Psoas muscle (tissue), 7 donors: ENCODE measurements at regions not wholly inside any gene's neighbourhood (a gene's known extent, or its start where the extent isn't known, plus 50 kb on each side); places are given as distances from the start of the nearest gene placed in this dataset.

Source experiments
- ATAC-seq, 4 donors: fragments of 200-7000 bp; cut with Tn5 transposase; one replicate each; pipeline ENCODE4 v1.9.1; 2020; ENCODE audit warnings: moderate library complexity in 3 of 4, mild to moderate bottlenecking in 2 of 4
- DNase-seq, 2 donors: peaks; one replicate each; pipeline ENCODE4 v3.0.0-alpha.2; 2020
- H3K27ac ChIP-seq: fragments of 200-600 bp; one replicate; pipeline ENCODE4 v1.8.0; 2022
- H3K27me3 ChIP-seq, 3 donors: fragments of 200-600 bp in 1 of 3; one replicate each; pipeline versions ENCODE4 v1.6.1 to v1.8.0; 2013 to 2022; ENCODE audit warnings: low read length in 2 of 3, mild to moderate bottlenecking in 2 of 3, moderate library complexity in 1 of 3; ENCODE audit not compliant: insufficient read depth in 3 of 3
- H3K36me3 ChIP-seq, 2 donors: fragments of 200-600 bp in 1 of 2; one replicate each; pipeline versions ENCODE4 v1.6.1 to v1.8.0; 2013 to 2022; ENCODE audit warnings: low read depth in 1 of 2, mild to moderate bottlenecking in 1 of 2, moderate library complexity in 1 of 2; ENCODE audit not compliant: insufficient read depth in 1 of 2
- H3K4me1 ChIP-seq: fragments of 200-600 bp; one replicate; pipeline ENCODE4 v1.8.0; 2022
- H3K4me3 ChIP-seq: fragments of 200-600 bp; one replicate; pipeline ENCODE4 v1.8.0; 2022; ENCODE audit warnings: mild to moderate bottlenecking
- H3K9me3 ChIP-seq: fragments of 200-600 bp; one replicate; pipeline ENCODE4 v1.8.0; 2022
- CTCF ChIP-seq: fragments of 200-600 bp; IDR thresholded peaks from one replicate; pipeline ENCODE4 v1.8.0; 2022; ENCODE audit warnings: antibody characterized with exemption
- WGBS, 3 donors: extraction: QIAGEN DNeasy Blood & Tissue Kit; methylation state at CpG; one replicate each; pipeline versions ENCODE4 v1.1.6 to v1.1.7; 2013; 5-methylcytosine and 5-hydroxymethylcytosine counted together
- intact Hi-C, 2 donors: fragments of 100-400 bp; cut with DNase I; formaldehyde crosslinking; loops; one replicate each; pipeline versions ENCODE4 v1.11.0 to v1.14.2; 2022
- donor health status: healthy with polysubstance abuse.
- donor health status: DM: no; HTN: no; CAD: no; lungs with moderate emphysema.
- donor health status: Bipolar disorder and iron deficiency.
- donor health status: healthy.
- donor health status: DM: yes; HTN: yes; CAD: no.
- donor health status: DM: no; HTN: no; CAD: no.
- donor health status: DM: yes; HTN: yes; CAD: no.

DNA sequence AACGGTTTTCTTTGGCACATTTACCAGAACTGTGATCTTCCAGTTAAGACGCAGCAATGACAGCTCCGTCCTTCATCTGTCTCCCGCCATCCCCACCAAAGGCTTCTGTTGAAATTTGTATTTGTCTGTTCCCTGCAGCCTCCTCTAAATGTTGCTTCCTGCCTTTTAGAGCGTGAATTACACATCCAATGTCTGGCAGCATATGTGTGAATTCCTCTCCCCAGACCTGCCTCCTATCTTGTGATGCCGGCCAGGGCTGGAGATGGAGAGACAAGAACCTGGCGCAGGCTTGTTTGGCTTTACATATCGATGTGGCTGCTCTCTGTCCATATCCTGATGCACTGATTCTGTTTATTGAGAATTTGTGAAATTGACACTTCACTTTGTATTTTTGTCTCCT is 738.4 kb upstream of the TMEM132C start:
- ATAC-seq (no peak), DNase-seq (no peak)
- intact Hi-C loops, result no loop called here
- Histone ChIP-seq H3K4me3 (no peak overlapping the region), H3K27ac (no peak overlapping the region), H3K36me3 (no peaks in the 10 kb centered on the region), H3K4me1 (no peaks in the 10 kb centered on the region), H3K9me3 (no peaks in the 10 kb centered on the region), H3K27me3 (peaks cover 0 to 2% (median 0%) of the 10 kb centered on the region in 3 donors)
- no peak for TF ChIP-seq CTCF
- 68 to 77% (median 76%) methylated on average over 8 of the region's 8 CpGs for WGBS, 3 donors

DNA sequence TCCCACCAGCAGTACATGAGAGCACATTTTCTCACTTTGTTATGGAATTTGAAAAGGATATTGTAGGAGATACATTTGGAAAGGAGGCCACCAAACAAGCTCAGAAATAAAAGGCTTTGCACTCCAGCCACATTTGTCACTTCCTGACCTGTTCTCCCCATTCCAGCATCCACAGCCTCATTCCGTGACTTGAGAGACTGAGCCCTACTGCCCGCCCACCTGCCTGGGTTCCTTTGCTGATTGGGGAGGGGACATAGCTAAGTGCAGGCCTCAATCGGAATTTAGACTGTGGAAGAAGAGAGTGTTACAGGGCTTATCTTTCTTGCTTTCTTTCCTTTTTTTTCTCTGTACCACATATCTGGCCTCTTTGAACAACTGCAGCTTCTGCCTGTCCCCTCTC is 735.4 kb upstream of the TMEM132C start:
- ATAC-seq, result no peak
- no peaks in the 10 kb centered on the region for H3K4me1 ChIP-seq
- intact Hi-C loops, result no loop called here

DNA sequence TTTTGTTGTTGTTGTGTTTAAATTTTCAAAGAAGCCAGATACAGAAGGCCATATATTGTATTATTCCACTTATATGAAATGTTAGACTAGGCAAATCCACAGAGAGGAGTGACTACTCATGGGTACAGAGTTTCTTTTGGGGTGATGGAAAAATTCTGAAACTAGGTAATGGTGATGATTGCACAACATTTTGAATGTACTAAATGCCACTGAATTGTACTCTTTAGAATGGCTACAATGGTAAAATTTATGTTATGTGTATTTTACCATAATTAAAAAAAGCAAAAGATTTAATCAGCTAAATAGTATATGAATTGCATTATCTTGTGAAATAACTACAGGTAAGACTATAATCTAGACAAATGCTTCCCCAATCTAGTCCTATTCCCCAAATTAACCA is 733.6 kb upstream of the TMEM132C start:
- no peak for DNase-seq
- TF ChIP-seq CTCF, result no peak

More for the DNA sequence above, 735.4 kb upstream of the TMEM132C start:
- DNase-seq, result no peak
- H3K27ac ChIP-seq, result no peak overlapping the region
- H3K9me3 ChIP-seq, result no peaks in the 10 kb centered on the region
- WGBS, 3 donors, result 53 to 64% (median 56%) methylated on average over 3 of the region's 3 CpGs
- TF ChIP-seq CTCF, result no peak
- peaks cover 0 to 2% (median 0%) of the 10 kb centered on the region in 3 donors for H3K27me3 ChIP-seq
- H3K36me3 ChIP-seq, result no peaks in the 10 kb centered on the region
- H3K4me3 ChIP-seq, result no peak overlapping the region

DNA sequence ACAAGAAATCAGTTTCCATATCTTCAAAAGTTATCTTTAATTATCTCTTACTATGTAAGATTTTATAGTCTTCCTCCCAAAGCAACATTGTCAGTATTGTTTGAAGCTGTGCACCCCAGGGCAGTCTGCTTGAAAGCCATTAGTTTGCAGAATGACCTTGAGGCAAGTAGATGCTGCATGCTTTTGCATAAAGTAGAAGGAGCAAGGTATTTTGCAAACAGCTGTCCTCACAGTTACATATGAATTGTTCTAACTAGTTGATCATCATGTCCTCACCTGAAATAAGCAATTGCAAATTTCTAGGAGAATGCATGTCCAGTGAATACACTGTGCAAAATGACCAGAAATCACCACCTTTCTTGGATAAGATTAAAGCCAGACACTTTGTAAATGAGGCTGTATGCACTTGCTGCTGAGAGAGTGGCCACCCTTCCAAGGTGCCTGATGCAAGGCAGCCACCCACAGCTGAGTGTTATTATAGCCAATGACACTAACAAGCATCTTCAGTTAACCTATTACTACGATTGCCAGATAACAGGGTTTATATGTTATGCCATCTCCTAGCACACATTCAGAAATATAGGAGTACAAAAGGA is 730.0 kb upstream of the TMEM132C start:
- H3K27ac ChIP-seq, result no peak overlapping the region
- no peak for TF ChIP-seq CTCF
- H3K36me3 ChIP-seq, result no peaks in the 10 kb centered on the region
- H3K4me1 ChIP-seq, result no peaks in the 10 kb centered on the region
- no peaks in the 10 kb centered on the region for H3K27me3 ChIP-seq
- ATAC-seq (no peak), DNase-seq (no peak)
- H3K9me3 ChIP-seq, result no peaks in the 10 kb centered on the region
- 50 to 71% (median 70%) methylated on average over 1 of the region's 1 CpG for WGBS, 3 donors
- intact Hi-C loops, result no loop called here
- no peak overlapping the region for H3K4me3 ChIP-seq

More for the DNA sequence above, 733.6 kb upstream of the TMEM132C start:
- H3K27me3 ChIP-seq, result peaks cover 0 to 2% (median 0%) of the 10 kb centered on the region in 3 donors
- intact Hi-C loops, result no loop called here
- H3K36me3 ChIP-seq, result no peaks in the 10 kb centered on the region
- H3K27ac ChIP-seq, result no peak overlapping the region
- H3K4me1 ChIP-seq, result no peaks in the 10 kb centered on the region
- no peaks in the 10 kb centered on the region for H3K9me3 ChIP-seq
- H3K4me3 ChIP-seq, result no peak overlapping the region
- ATAC-seq, result no peak

GRCh38 chr12:127538316-127538715 is 728.7 kb upstream of the TMEM132C start:
- no peak for DNase-seq
- Histone ChIP-seq H3K36me3 (no peaks in the 10 kb centered on the region), H3K4me3 (no peak overlapping the region), H3K27ac (no peak overlapping the region), H3K4me1 (no peaks in the 10 kb centered on the region), H3K9me3 (no peaks in the 10 kb centered on the region), H3K27me3 (no peaks in the 10 kb centered on the region)
- 56 to 60% (median 58%) methylated on average over 3 of the region's 3 CpGs for WGBS, 3 donors
- intact Hi-C loops, result no loop called here
- ATAC-seq, result no peak
- TF ChIP-seq CTCF, result no peak
